Osteocyte (in vitro differentiated cells): ENCODE measurements at regions not wholly inside any gene's neighbourhood (a gene's known extent, or its start where the extent isn't known, plus 50 kb on each side); places are given as distances from the start of the nearest gene placed in this dataset.
A peak's percentile ranks its signal among the peaks of the same experiment; 100 is the strongest.

ENCODE experiments used
- DNase-seq: peaks from one replicate; pipeline ENCODE4 v3.0.0; 2021; ENCODE audit warnings: mixed read lengths; ENCODE audit not compliant: unreplicated experiment; ENCODE audit errors: extremely low spot score
- H3K27ac Mint-ChIP-seq: one replicate; pipeline ENCODE4 v1.8.0; 2021; ENCODE audit warnings: mild to moderate bottlenecking, mixed read lengths; ENCODE audit not compliant: unreplicated experiment
- H3K27me3 Mint-ChIP-seq: one replicate; pipeline ENCODE4 v1.8.0; 2021; ENCODE audit warnings: mixed read lengths; ENCODE audit not compliant: unreplicated experiment
- H3K36me3 Mint-ChIP-seq: one replicate; pipeline ENCODE4 v1.8.0; 2021; ENCODE audit warnings: mixed read lengths; ENCODE audit not compliant: unreplicated experiment
- H3K4me1 Mint-ChIP-seq: one replicate; pipeline ENCODE4 v1.8.0; 2021; ENCODE audit warnings: mixed read lengths; ENCODE audit not compliant: unreplicated experiment
- H3K4me3 Mint-ChIP-seq: one replicate; pipeline ENCODE4 v1.8.0; 2021; ENCODE audit warnings: mild to moderate bottlenecking, moderate library complexity, mixed read lengths; ENCODE audit not compliant: unreplicated experiment
- H3K9me3 Mint-ChIP-seq: one replicate; pipeline ENCODE4 v1.8.0; 2021; ENCODE audit warnings: mixed read lengths; ENCODE audit not compliant: unreplicated experiment
- CTCF ChIP-seq: fragments of 200-600 bp; sonication (generic); IDR thresholded peaks from 2 replicates; pipeline ENCODE4 v1.5.0; 2021; ENCODE audit warnings: antibody characterized with exemption, mild to moderate bottlenecking, moderate library complexity

GRCh38 chr10:15448598-15448997 is 77.5 kb upstream of the FAM171A1 start:
- no peaks in the 10 kb centered on the region for H3K27me3 Mint-ChIP-seq
- no peak for TF ChIP-seq CTCF
- H3K4me1 Mint-ChIP-seq = peaks cover 20% of the 10 kb centered on the region
- no peak overlapping the region for H3K4me3 Mint-ChIP-seq
- DNase-seq = no peak
- H3K9me3 Mint-ChIP-seq = no peaks in the 10 kb centered on the region
- H3K27ac Mint-ChIP-seq = no peak overlapping the region
- no peaks in the 10 kb centered on the region for H3K36me3 Mint-ChIP-seq

DNA sequence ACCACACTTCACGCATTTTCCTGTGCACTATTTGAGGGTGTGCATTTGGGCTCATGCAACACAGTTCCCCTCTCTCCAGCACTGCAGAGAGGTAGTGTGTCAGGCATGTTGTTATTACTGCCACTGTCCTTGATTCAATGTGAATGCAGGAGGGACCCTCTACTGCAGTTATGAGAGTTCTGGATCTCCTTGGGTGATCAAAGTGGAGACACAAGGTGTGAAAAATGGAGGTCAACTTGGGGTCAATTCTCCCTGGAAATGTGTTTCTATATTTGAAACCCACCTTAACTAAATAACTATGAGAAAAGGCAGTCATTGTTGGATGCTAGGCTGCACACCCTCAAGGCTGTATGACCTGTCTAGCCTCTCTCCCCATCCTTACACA is 73.9 kb upstream of the FAM171A1 start:
- Mint-ChIP-seq H3K27me3 (no peaks in the 10 kb centered on the region), H3K4me3 (no peak overlapping the region), H3K36me3 (no peaks in the 10 kb centered on the region), H3K4me1 (peaks cover 8% of the 10 kb centered on the region), H3K27ac (no peak overlapping the region), H3K9me3 (no peaks in the 10 kb centered on the region)
- TF ChIP-seq CTCF = no peak
- DNase-seq = no peak

DNA sequence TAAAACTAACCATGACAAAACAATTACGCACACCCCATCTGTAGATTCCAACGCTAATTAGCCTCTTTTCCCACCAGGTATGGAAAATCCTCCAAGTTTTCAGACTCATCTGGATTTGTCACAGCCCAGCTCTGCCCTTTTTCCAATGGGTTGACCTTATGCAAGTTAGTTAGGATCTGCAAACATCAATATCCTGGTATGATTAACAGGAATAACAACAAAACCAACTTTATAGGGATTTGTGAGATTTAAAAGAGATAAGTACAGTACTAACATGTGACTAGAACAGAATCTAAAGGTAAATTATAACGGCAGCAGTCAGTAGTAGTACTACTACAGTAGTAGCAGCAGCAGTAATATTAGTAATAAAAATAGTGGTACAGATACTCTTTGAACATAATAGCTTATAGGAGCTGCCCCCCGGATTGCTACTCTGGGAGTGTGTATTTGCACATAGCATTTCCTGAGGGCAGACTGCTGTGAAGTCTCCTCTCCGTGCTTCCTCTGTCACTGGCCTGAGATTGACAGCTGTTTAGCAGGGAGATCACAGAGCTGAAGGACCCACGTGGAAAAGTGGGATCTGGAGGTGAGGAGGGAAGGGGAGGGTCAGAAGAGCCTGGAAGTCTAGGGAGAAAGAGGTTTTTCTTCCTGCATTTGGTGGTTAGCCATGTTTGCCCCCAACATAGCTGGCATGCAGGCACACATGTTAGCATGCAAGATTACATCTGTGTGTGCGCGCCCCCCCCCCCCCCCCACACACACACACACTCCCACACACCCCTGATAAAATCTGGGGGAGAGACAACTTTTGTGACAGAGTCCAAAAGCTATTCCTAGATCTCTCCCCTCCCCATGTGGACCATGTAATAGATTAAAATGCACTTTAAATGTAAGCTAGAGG is 73.3 kb upstream of the FAM171A1 start:
- Mint-ChIP-seq H3K27ac (no peak overlapping the region), H3K9me3 (no peaks in the 10 kb centered on the region), H3K4me1 (peaks cover 14% of the 10 kb centered on the region), H3K4me3 (no peak overlapping the region), H3K36me3 (no peaks in the 10 kb centered on the region), H3K27me3 (no peaks in the 10 kb centered on the region)
- no peak for TF ChIP-seq CTCF
- DNase-seq = no peak

DNA sequence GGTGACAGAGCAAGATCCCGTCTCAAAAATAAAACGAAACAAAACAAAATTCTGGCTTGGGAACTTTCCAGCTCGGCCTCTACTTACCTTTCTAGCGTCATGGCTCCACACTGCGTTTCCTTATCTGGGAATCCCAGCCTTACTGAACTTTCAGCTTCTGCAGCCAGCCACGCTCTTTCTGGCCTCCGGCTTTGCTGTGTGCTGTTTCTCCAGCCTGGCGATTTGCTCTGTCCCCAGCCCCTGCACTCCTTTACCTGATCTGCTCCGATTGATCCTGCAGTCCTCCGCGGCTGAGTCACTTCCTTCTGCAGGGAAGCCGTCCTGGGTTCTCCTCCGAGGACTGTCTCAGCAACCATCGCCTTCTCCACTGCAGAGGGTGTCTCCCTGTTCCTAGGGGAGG is 71.0 kb upstream of the FAM171A1 start:
- peaks cover 19% of the 10 kb centered on the region for H3K4me1 Mint-ChIP-seq
- H3K36me3 Mint-ChIP-seq = no peaks in the 10 kb centered on the region
- no peak overlapping the region for H3K27ac Mint-ChIP-seq
- DNase-seq = no peak
- no peaks in the 10 kb centered on the region for H3K9me3 Mint-ChIP-seq
- no peak overlapping the region for H3K4me3 Mint-ChIP-seq
- no peaks in the 10 kb centered on the region for H3K27me3 Mint-ChIP-seq
- TF ChIP-seq CTCF = no peak

DNA sequence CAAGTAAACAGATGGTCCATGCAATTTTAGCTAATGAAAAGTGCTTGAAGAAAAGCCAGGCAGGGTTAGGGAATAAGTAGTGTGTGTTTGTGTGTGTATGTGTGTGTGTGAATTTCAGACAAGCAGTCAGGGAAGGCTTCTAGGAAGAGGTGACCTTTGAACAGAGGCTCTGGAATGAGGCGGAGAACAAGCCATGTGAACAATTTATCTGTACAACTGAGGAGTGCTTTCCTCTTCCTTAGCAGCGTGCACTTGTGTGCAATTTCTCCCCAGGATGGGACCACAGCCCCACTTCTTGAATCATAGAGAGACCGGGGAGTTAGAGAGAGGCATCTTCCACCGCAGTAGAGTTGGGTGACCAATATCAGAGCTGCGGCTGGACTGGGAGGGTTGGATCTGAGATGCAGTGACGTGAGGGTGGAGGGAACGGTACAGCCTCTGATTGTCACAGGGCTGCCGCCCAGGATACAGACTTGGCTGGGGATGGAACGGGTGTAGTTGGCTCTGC is 69.2 kb upstream of the FAM171A1 start:
- H3K4me1 Mint-ChIP-seq = peaks cover 19% of the 10 kb centered on the region
- peak overlapping the region; percentile 23 for H3K27ac Mint-ChIP-seq
- DNase-seq = no peak
- no peaks in the 10 kb centered on the region for H3K36me3 Mint-ChIP-seq
- H3K9me3 Mint-ChIP-seq = no peaks in the 10 kb centered on the region
- TF ChIP-seq CTCF = no peak
- no peak overlapping the region for H3K4me3 Mint-ChIP-seq
- H3K27me3 Mint-ChIP-seq = no peaks in the 10 kb centered on the region
